ENCODE measurements at regions not wholly inside any gene's neighbourhood (a gene's known extent, or its start where the extent isn't known, plus 50 kb on each side); places are given as distances from the start of the nearest gene placed in this dataset.
"Not testable (repeated sequence)": the region's sequence is repeated elsewhere in the genome, so short reads cannot be mapped to it uniquely, and the experiment has no call there.

DNA sequence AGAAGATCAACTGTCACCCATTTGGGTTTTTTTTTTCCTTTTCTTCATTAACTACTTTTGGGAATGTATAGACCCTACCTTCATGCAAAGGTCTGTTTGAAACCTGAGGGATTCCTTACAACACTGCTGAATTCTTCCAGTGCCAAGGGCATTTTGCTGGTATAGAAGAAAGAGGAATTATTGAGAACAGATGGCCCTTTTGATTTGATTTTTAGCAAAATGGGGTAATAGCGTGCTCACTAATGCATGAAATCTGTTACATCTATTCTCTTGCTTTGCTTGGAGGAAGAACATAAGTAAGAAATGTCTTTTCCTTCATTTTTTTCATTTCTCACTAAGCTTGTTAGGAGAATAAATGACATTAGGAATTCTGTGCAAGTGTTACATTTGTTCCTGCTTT, 501.9 kb downstream of the TMEM135 start:
- DNase-seq: no peak
- no peaks in the 10 kb centered on the region for H3K4me1 ChIP-seq (ENCODE audit: control insufficient read depth, insufficient read depth, low read length)
- H3K27ac ChIP-seq (ENCODE audit: low read length): no peak overlapping the region
- H3K9me3 ChIP-seq (ENCODE audit: control insufficient read depth, low read depth, low read length): no peaks in the 10 kb centered on the region
- H3K27me3 ChIP-seq (ENCODE audit: control insufficient read depth, insufficient read depth, low read length): no peaks in the 10 kb centered on the region
- H3K36me3 ChIP-seq (ENCODE audit: control insufficient read depth, insufficient read depth, low read length): no peaks in the 10 kb centered on the region
- no peak overlapping the region for H3K4me3 ChIP-seq (ENCODE audit: low read length)
- WGBS (ENCODE audit: insufficient coverage, low lambda C conversion rate): 100% methylated on average over 1 of the region's 1 CpG

DNA sequence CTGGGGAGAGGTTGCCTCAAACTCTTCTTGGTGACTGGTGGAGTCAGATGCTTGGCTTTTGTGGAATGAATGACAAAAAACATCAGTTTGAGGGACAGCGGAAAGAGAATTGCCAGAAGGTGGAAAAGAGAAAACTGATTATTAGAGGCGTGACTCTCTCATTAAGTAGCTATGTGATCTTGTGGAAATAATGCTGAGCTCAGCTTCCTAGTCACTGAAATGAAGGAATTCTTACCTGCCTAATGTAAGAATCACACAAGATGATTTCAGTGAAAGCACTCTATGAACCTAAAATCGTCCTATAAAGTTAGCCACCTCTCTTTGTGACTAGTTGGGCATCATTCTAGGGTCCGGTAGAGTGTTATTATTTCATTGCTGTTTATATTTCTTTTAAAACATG, 498.8 kb downstream of the TMEM135 start:
- Histone ChIP-seq H3K27me3 (ENCODE audit: control insufficient read depth, insufficient read depth, low read length) (no peaks in the 10 kb centered on the region), H3K9me3 (ENCODE audit: control insufficient read depth, low read depth, low read length) (no peaks in the 10 kb centered on the region), H3K36me3 (ENCODE audit: control insufficient read depth, insufficient read depth, low read length) (no peaks in the 10 kb centered on the region), H3K4me1 (ENCODE audit: control insufficient read depth, insufficient read depth, low read length) (no peaks in the 10 kb centered on the region), H3K27ac (ENCODE audit: low read length) (no peak overlapping the region), H3K4me3 (ENCODE audit: low read length) (no peak overlapping the region)
- WGBS (ENCODE audit: insufficient coverage, low lambda C conversion rate): 100% methylated on average over 3 of the region's 4 CpGs
- DNase-seq: no peak

DNA sequence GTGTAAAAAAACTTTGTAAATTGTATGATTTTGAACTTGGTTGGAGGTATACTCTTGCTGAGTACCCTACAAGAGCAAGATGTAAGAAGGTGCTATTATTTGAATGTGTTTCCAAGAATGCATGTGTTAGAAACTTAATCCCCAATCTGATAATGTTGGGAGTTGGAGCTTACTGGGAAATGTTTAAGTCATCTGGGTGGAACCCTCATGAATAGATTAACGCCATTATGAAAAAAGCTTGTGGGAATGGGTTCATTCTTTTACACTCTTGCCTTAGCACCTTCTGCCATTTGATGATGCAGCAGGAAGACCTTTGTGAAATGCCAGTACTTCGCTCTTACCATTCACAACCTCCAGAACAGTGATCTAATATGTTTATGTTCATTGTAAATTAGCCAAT, 498.3 kb downstream of the TMEM135 start:
- H3K9me3 ChIP-seq (ENCODE audit: control insufficient read depth, low read depth, low read length): no peaks in the 10 kb centered on the region
- no peaks in the 10 kb centered on the region for H3K27me3 ChIP-seq (ENCODE audit: control insufficient read depth, insufficient read depth, low read length)
- no peaks in the 10 kb centered on the region for H3K36me3 ChIP-seq (ENCODE audit: control insufficient read depth, insufficient read depth, low read length)
- H3K27ac ChIP-seq (ENCODE audit: low read length): no peak overlapping the region
- no CpG with 5 or more reads among the region's 2 CpGs for WGBS (ENCODE audit: insufficient coverage, low lambda C conversion rate)
- DNase-seq: no peak
- H3K4me3 ChIP-seq (ENCODE audit: low read length): no peak overlapping the region
- no peaks in the 10 kb centered on the region for H3K4me1 ChIP-seq (ENCODE audit: control insufficient read depth, insufficient read depth, low read length)

DNA sequence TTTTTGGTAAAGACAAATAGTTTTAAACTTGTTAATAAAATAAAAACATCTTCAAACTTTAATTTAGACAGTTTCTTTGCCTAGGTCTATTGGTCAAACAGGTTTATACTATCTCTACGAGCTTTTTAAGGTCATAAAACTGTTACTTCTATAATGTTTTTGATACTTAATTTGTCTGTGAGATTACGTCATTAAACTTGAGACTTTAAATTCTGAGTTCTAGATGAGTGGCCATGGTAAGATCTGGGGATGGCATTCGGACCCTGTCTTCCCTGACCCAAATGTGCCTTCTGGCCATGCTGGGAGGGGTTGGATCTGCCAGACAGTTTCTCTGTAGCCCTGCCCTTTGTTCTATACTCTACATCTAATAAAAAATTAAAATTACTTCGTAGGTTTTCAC, 497.8 kb downstream of the TMEM135 start:
- Histone ChIP-seq H3K36me3 (ENCODE audit: control insufficient read depth, insufficient read depth, low read length) (no peaks in the 10 kb centered on the region), H3K27ac (ENCODE audit: low read length) (no peak overlapping the region), H3K27me3 (ENCODE audit: control insufficient read depth, insufficient read depth, low read length) (no peaks in the 10 kb centered on the region), H3K4me3 (ENCODE audit: low read length) (no peak overlapping the region), H3K4me1 (ENCODE audit: control insufficient read depth, insufficient read depth, low read length) (no peaks in the 10 kb centered on the region), H3K9me3 (ENCODE audit: control insufficient read depth, low read depth, low read length) (no peaks in the 10 kb centered on the region)
- no peak for DNase-seq
- no CpG with 5 or more reads among the region's 4 CpGs for WGBS (ENCODE audit: insufficient coverage, low lambda C conversion rate)

DNA sequence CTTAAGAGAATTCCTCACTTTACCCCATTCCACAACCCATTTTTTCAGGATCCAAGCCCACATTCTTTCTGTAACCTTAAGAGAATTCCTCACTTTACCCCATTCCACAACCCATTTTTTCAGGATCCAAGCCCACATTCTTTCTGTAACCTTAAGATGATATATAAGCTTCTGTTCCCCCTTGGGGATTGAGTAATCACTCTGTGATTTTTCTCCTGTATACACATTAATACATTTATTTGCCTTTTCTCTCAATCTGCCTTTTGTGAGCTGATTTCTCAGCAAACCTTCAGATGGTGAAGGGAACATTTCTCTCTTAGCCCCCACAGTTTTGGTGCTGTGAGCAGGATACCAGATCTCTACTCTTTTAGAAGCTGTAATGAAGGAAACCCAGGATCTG, 494.1 kb downstream of the TMEM135 start:
- not testable (repeated sequence) for H3K9me3 ChIP-seq (ENCODE audit: control insufficient read depth, low read depth, low read length); DNase-seq; H3K27ac ChIP-seq (ENCODE audit: low read length); H3K36me3 ChIP-seq (ENCODE audit: control insufficient read depth, insufficient read depth, low read length); H3K4me3 ChIP-seq (ENCODE audit: low read length); H3K27me3 ChIP-seq (ENCODE audit: control insufficient read depth, insufficient read depth, low read length); H3K4me1 ChIP-seq (ENCODE audit: control insufficient read depth, insufficient read depth, low read length)

DNA sequence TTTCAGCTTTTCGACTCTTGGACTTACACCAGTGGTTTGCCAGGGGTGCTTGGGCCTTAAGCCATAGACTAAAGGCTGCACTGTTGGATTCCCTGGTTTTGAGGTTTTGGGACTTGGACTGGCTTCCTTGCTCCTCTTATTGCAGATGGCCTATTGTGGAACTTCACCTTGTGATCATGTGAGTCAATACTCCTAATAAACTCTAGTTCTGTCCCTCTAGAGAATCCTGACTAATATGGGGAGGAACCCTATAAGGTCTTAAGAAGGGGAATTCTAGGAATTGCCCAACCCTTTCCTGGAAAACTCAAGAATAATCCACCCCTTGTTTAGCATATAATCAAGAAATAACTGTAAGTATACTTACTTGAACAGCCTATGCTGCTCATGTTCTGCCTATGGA, 491.8 kb downstream of the TMEM135 start:
- WGBS (ENCODE audit: insufficient coverage, low lambda C conversion rate): no CpG with 5 or more reads among the region's 1 CpG
- DNase-seq: no peak
- Histone ChIP-seq H3K27ac (ENCODE audit: low read length) (no peak overlapping the region), H3K4me3 (ENCODE audit: low read length) (no peak overlapping the region), H3K9me3 (ENCODE audit: control insufficient read depth, low read depth, low read length) (no peaks in the 10 kb centered on the region), H3K27me3 (ENCODE audit: control insufficient read depth, insufficient read depth, low read length) (no peaks in the 10 kb centered on the region), H3K36me3 (ENCODE audit: control insufficient read depth, insufficient read depth, low read length) (no peaks in the 10 kb centered on the region), H3K4me1 (ENCODE audit: control insufficient read depth, insufficient read depth, low read length) (no peaks in the 10 kb centered on the region)

DNA sequence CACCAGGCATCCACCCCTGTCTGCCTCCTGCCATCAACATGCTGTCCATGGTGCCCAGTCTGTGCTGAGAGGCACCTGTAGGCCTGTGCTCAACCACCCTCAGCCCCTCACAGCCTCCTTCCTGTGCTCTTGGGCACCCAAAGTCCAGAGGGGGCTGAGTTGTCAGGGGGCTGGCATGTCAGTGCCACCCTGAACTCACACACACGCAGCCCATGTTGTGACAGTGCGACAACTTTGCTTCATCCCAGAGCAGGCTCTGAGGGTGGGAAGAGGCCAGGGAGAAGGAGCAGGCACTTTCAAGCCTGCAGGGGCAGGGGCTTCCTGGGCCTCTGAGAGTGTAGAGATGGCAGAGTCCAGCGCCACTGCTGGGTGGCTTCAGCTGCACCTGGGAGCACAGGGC, 491.0 kb downstream of the TMEM135 start:
- no peak overlapping the region for H3K4me3 ChIP-seq (ENCODE audit: low read length)
- H3K27me3 ChIP-seq (ENCODE audit: control insufficient read depth, insufficient read depth, low read length): no peaks in the 10 kb centered on the region
- no peaks in the 10 kb centered on the region for H3K36me3 ChIP-seq (ENCODE audit: control insufficient read depth, insufficient read depth, low read length)
- H3K4me1 ChIP-seq (ENCODE audit: control insufficient read depth, insufficient read depth, low read length): no peaks in the 10 kb centered on the region
- DNase-seq: no peak
- no peaks in the 10 kb centered on the region for H3K9me3 ChIP-seq (ENCODE audit: control insufficient read depth, low read depth, low read length)
- no peak overlapping the region for H3K27ac ChIP-seq (ENCODE audit: low read length)
- no CpG with 5 or more reads among the region's 3 CpGs for WGBS (ENCODE audit: insufficient coverage, low lambda C conversion rate)

DNA sequence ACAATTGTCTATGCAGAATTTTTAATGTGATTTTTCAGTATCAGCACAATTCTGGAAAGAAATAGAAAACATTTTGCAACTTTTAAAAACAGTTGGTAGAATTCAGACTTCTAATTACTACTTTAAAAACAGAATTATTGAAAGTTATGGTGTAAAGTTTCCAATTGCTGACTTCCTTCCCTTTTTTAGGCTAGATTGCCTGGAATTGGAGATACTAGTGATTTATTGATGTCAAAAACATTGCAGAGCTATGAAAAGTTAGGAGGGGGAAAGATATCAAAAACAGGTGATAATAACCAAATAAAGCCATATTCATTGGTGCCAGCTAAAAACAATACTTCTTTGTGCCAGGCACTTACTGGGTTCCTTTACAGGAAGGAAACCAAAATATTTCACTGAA, 485.5 kb downstream of the TMEM135 start:
- Histone ChIP-seq H3K27me3 (ENCODE audit: control insufficient read depth, insufficient read depth, low read length) (no peaks in the 10 kb centered on the region), H3K4me3 (ENCODE audit: low read length) (no peak overlapping the region), H3K27ac (ENCODE audit: low read length) (no peak overlapping the region), H3K4me1 (ENCODE audit: control insufficient read depth, insufficient read depth, low read length) (no peaks in the 10 kb centered on the region), H3K9me3 (ENCODE audit: control insufficient read depth, low read depth, low read length) (no peaks in the 10 kb centered on the region), H3K36me3 (ENCODE audit: control insufficient read depth, insufficient read depth, low read length) (no peaks in the 10 kb centered on the region)
- DNase-seq: no peak

DNA sequence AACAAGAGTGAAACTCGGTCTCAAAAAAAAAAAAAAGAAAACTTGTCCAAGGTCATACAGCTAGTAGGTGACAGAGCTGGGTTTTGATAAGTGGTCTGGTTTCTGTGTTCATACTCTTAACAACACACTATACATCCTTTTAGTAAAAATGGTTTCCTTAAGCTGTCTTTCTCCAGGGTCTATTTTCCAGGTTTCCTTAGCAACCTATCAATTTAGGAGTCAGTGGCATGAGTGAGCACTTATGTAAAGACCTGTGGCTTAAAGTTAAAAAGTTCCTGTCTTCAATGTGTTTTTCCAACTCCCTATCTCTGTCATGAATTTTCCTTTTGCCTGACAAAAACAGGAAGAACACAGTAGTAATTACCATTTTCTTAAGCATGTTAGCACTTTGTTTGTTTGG, 480.5 kb downstream of the TMEM135 start:
- H3K27me3 ChIP-seq (ENCODE audit: control insufficient read depth, insufficient read depth, low read length): no peaks in the 10 kb centered on the region
- DNase-seq: no peak
- H3K36me3 ChIP-seq (ENCODE audit: control insufficient read depth, insufficient read depth, low read length): no peaks in the 10 kb centered on the region
- WGBS (ENCODE audit: insufficient coverage, low lambda C conversion rate): no CpG with 5 or more reads among the region's 1 CpG
- H3K9me3 ChIP-seq (ENCODE audit: control insufficient read depth, low read depth, low read length): no peaks in the 10 kb centered on the region
- H3K27ac ChIP-seq (ENCODE audit: low read length): no peak overlapping the region
- no peak overlapping the region for H3K4me3 ChIP-seq (ENCODE audit: low read length)
- no peaks in the 10 kb centered on the region for H3K4me1 ChIP-seq (ENCODE audit: control insufficient read depth, insufficient read depth, low read length)

DNA sequence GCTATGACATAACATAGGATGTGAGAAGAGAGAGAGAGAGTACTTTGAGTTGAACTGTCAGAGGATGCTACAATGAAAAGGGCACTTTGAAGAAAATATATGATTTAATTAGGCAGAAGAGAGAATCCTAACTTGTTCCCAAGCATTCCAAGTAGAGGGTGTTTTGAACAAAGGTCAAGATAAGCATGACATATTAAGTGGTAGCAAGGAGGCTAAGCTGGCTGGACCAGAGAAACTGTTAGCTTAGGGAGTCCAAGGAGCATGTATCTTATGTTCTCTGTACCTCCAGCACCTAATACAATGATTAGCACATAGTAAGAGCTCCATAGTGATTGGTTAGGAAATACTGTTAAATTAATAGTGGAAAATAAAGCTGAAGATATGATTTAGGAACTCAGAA, 479.6 kb downstream of the TMEM135 start:
- no peak for DNase-seq
- Histone ChIP-seq H3K27ac (ENCODE audit: low read length) (no peak overlapping the region), H3K27me3 (ENCODE audit: control insufficient read depth, insufficient read depth, low read length) (no peaks in the 10 kb centered on the region), H3K36me3 (ENCODE audit: control insufficient read depth, insufficient read depth, low read length) (no peaks in the 10 kb centered on the region), H3K4me1 (ENCODE audit: control insufficient read depth, insufficient read depth, low read length) (no peaks in the 10 kb centered on the region), H3K9me3 (ENCODE audit: control insufficient read depth, low read depth, low read length) (no peaks in the 10 kb centered on the region), H3K4me3 (ENCODE audit: low read length) (no peak overlapping the region)

DNA sequence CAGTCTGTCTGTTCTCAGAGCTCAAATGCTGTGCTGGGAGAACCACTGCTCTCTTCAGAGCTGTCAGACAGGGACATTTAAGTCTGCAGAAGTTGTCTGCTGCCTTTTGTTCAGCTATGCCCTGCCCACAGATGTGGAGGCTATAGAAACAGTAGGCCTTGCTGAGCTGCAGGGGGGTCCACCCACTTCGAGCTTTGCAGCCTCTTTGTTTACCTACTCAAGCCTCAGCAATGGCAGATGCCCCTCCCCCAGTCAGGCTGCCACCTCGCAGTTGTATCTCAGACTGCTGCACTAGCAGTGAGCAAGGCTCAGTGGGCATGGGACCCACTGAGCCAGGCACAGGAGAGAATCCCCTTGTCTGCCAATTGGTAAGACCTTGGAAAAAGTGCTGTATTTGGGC, 470.0 kb downstream of the TMEM135 start:
- not testable (repeated sequence) for H3K36me3 ChIP-seq (ENCODE audit: control insufficient read depth, insufficient read depth, low read length); H3K4me1 ChIP-seq (ENCODE audit: control insufficient read depth, insufficient read depth, low read length); H3K27ac ChIP-seq (ENCODE audit: low read length); H3K4me3 ChIP-seq (ENCODE audit: low read length); H3K27me3 ChIP-seq (ENCODE audit: control insufficient read depth, insufficient read depth, low read length); DNase-seq; H3K9me3 ChIP-seq (ENCODE audit: control insufficient read depth, low read depth, low read length)
- WGBS (ENCODE audit: insufficient coverage, low lambda C conversion rate): no CpG with 5 or more reads among the region's 2 CpGs

DNA sequence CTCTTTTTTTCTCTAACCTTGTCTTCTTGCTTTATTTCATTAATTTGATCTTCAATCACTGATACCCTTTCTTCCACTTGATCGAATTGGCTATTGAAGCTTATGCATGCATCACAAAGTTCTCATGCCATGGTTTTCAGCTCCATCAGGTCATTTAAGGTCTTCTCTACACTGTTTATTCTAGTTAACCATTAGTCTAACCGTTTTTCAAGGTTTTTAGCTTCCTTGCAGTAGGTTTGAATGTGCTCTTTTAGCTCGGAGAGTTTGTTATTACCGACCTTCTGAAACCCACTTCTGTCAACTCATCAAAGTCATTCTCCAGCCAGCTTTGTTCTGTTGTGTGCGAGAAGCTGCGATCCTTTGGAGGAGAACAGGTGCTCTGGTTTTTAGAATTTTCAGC, 469.2 kb downstream of the TMEM135 start:
- DNase-seq; H3K36me3 ChIP-seq (ENCODE audit: control insufficient read depth, insufficient read depth, low read length); H3K4me1 ChIP-seq (ENCODE audit: control insufficient read depth, insufficient read depth, low read length); H3K27me3 ChIP-seq (ENCODE audit: control insufficient read depth, insufficient read depth, low read length); H3K9me3 ChIP-seq (ENCODE audit: control insufficient read depth, low read depth, low read length); H3K4me3 ChIP-seq (ENCODE audit: low read length); H3K27ac ChIP-seq (ENCODE audit: low read length): not testable (repeated sequence)
- 20% methylated on average over 1 of the region's 6 CpGs for WGBS (ENCODE audit: insufficient coverage, low lambda C conversion rate)

Data from large intestine (tissue), 3 donors.